Urothelium cell line (cell line): ENCODE measurements at regions not wholly inside any gene's neighbourhood (a gene's known extent, or its start where the extent isn't known, plus 50 kb on each side); places are given as distances from the start of the nearest gene placed in this dataset.

Source experiments
- DNase-seq: peaks from one replicate; pipeline ENCODE4 v3.0.0; 2011; ENCODE audit warnings: low spot score, mixed read lengths
- FAIRE-seq: peaks from 2 replicates; lab custom pipeline; 2011; peaks lifted over from hg19 to GRCh38; lab: Jason Lieb, UNC

GRCh38 chr6:2469428-2469827 is 224.0 kb upstream of the GMDS start:
- peak; percentile 55 for FAIRE-seq
- no peak for DNase-seq

GRCh38 chr6:2468601-2468955 is 223.2 kb upstream of the GMDS start:
- no peak for DNase-seq
- no peak for FAIRE-seq

- DNase-seq (no peak), FAIRE-seq (no peak)
These were observed 222.7 kb upstream of the GMDS start for GRCh38 chr6:2467929-2468600.

- no peak for FAIRE-seq
These were observed 219.9 kb upstream of the GMDS start for GRCh38 chr6:2465336-2465735.

GRCh38 chr6:2464641-2465040 is 219.2 kb upstream of the GMDS start:
- DNase-seq, result no peak
- no peak for FAIRE-seq

More at GRCh38 chr6:2465336-2465735, 219.9 kb upstream of the GMDS start:
- no peak for DNase-seq

- DNase-seq (no peak), FAIRE-seq (no peak)
These were observed 217.4 kb upstream of the GMDS start for GRCh38 chr6:2462831-2463230.

GRCh38 chr6:2460216-2460745 is 214.9 kb upstream of the GMDS start:
- FAIRE-seq, result no peak
- DNase-seq, result no peak

- FAIRE-seq, result no peak
- DNase-seq, result no peak
These were observed 208.8 kb upstream of the GMDS start for GRCh38 chr6:2454180-2454579.

- DNase-seq, result peak; percentile 40
- FAIRE-seq, result no peak
These were observed 205.1 kb upstream of the GMDS start for GRCh38 chr6:2450546-2450945.

GRCh38 chr6:2449572-2449940 is 204.2 kb upstream of the GMDS start:
- DNase-seq, result no peak
- FAIRE-seq, result no peak

- FAIRE-seq, result no peak
- DNase-seq, result peak; percentile 63
These were observed 203.6 kb upstream of the GMDS start for GRCh38 chr6:2448826-2449571.

- DNase-seq (no peak), FAIRE-seq (no peak)
These were observed 202.5 kb upstream of the GMDS start for GRCh38 chr6:2447931-2448330.

GRCh38 chr6:2447318-2447920 is 202.0 kb upstream of the GMDS start:
- DNase-seq, result no peak
- no peak for FAIRE-seq

- DNase-seq, result no peak
- FAIRE-seq, result no peak
These were observed 196.4 kb upstream of the GMDS start for GRCh38 chr6:2441601-2442475.

- DNase-seq (no peak), FAIRE-seq (no peak)
These were observed 195.1 kb upstream of the GMDS start for GRCh38 chr6:2440516-2440915.

- DNase-seq, result no peak
- FAIRE-seq, result no peak
These were observed 194.2 kb upstream of the GMDS start for GRCh38 chr6:2439632-2440031.

- FAIRE-seq (no peak), DNase-seq (no peak)
These were observed 193.7 kb upstream of the GMDS start for GRCh38 chr6:2439082-2439481.

GRCh38 chr6:2436410-2437154 is 191.2 kb upstream of the GMDS start:
- no peak for FAIRE-seq
- DNase-seq, result no peak

GRCh38 chr6:2435323-2435722 is 189.9 kb upstream of the GMDS start:
- no peak for DNase-seq

GRCh38 chr6:2434912-2435311 is 189.5 kb upstream of the GMDS start:
- no peak for DNase-seq

More at GRCh38 chr6:2435323-2435722, 189.9 kb upstream of the GMDS start:
- FAIRE-seq, result no peak

More at GRCh38 chr6:2434912-2435311, 189.5 kb upstream of the GMDS start:
- no peak for FAIRE-seq
